ENCODE measurements at regions not wholly inside any gene's neighbourhood (a gene's known extent, or its start where the extent isn't known, plus 50 kb on each side); places are given as distances from the start of the nearest gene placed in this dataset.

DNA sequence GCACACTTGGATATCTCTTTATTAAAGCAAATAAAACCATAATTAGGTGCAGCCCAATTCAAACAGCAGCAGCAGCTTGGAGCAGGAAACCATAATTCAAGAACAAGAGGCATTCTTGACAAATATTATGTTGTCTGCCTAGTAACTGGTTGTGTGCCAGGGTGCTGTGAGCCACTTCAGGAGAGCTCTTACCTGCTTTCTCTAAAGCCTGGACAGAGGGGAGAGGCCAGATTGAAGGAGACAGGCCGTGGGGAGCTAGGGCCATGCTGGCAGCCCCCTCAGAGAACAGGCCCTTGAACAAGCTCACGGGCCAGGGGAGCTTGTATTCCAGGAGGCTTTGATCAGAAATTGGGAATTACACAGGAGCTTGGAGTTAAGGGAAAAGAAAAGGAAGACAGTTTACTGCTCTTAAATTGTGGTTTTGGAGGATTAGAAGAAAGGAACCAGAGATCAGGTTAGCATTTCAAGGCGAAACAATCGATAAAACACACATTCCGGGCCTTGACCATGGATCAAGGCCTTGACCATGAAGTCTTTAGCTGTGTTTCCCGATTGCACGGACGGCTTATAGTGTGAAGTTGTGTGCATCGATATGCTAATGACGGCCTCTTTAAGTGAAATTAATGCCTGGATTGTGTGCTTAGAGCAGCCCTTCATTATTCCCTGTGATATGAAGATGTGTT is 69.8 kb upstream of the NKX2-2 start:
- Histone ChIP-seq H3K4me1 (ENCODE audit: control insufficient read depth in 1 of 2, insufficient read depth in 2 of 2, low read length in 2 of 2) (no peaks in the 10 kb centered on the region), H2AFZ (ENCODE audit: insufficient read depth, low read depth, low read length, poor library complexity, severe bottlenecking) (no peak overlapping the region), H3K27ac (ENCODE audit: low read depth in 1 of 2, low read length in 2 of 2) (no peak overlapping the region), H4K20me1 (ENCODE audit: insufficient read depth, low read length) (no peaks in the 10 kb centered on the region), H3K4me3 (replicated peaks in 1 of 3; ENCODE audit: low read depth in 2 of 3, low read length in 3 of 3) (no peak overlapping the region), H3K27me3 (ENCODE audit: control insufficient read depth in 2 of 2, insufficient read depth in 2 of 2, low read length in 2 of 2) (peaks cover 0 to 7% of the 10 kb centered on the region in 2 donors), H3K4me2 (replicated peaks; ENCODE audit: extremely low read depth, low read length, poor library complexity, severe bottlenecking) (no peak overlapping the region), H3K9ac (ENCODE audit: insufficient read depth, low read length, poor library complexity, severe bottlenecking) (no peak overlapping the region), H3K36me3 (replicated peaks in 1 of 2; ENCODE audit: control insufficient read depth in 1 of 2, insufficient read depth in 2 of 2, low read length in 2 of 2) (no peaks in the 10 kb centered on the region), H3K9me3 (replicated peaks in 1 of 2; ENCODE audit: control insufficient read depth in 1 of 2, insufficient read depth in 1 of 2, low read length in 2 of 2) (no peaks in the 10 kb centered on the region), H3K79me2 (ENCODE audit: insufficient read depth, low read length) (no peaks in the 10 kb centered on the region)
- intact Hi-C loops (cut with micrococcal nuclease) = no loop called here
- no peak overlapping the region for H3K4me3 Mint-ChIP-seq
- H3K4me1 Mint-ChIP-seq = no peaks in the 10 kb centered on the region
- H3K27me3 Mint-ChIP-seq (ENCODE audit: low read depth in 3 of 3) = peaks cover 6 to 27% (median 20%) of the 10 kb centered on the region in 3 donors
- TF ChIP-seq, protein P1, sequence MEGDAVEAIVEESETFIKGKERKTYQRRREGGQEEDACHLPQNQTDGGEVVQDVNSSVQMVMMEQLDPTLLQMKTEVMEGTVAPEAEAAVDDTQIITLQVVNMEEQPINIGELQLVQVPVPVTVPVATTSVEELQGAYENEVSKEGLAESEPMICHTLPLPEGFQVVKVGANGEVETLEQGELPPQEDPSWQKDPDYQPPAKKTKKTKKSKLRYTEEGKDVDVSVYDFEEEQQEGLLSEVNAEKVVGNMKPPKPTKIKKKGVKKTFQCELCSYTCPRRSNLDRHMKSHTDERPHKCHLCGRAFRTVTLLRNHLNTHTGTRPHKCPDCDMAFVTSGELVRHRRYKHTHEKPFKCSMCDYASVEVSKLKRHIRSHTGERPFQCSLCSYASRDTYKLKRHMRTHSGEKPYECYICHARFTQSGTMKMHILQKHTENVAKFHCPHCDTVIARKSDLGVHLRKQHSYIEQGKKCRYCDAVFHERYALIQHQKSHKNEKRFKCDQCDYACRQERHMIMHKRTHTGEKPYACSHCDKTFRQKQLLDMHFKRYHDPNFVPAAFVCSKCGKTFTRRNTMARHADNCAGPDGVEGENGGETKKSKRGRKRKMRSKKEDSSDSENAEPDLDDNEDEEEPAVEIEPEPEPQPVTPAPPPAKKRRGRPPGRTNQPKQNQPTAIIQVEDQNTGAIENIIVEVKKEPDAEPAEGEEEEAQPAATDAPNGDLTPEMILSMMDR (IDR thresholded peaks at IDR 0.05) = no peak
- no peak for DNase-seq
- no peaks in the 10 kb centered on the region for H3K36me3 Mint-ChIP-seq
- 90% methylated on average over 4 of the region's 10 CpGs for WGBS (ENCODE audit: insufficient coverage)
- H3K27ac Mint-ChIP-seq = no peak overlapping the region
- peaks cover 0 to 3% (median 1%) of the 10 kb centered on the region in 7 donors for H3K9me3 Mint-ChIP-seq

DNA sequence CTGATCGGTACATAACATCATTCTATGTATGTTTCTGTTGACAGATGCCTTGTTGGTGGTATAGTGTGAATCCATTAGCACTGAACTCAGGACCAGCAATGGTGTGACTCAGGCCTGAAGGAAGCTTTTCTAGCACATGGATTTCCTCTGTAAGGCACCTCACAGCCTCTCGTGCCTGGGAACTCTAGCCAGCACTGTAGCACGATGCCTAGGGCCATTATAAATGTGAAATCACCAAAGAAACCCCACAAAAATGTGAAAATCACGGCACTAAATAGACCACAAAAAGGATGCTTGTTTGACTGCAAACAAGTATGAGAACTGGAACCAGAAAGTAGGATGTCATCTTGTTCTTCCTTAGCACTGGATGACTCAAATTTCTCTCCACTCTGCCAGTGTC is 63.7 kb upstream of the NKX2-2 start:
- H3K4me1 ChIP-seq (ENCODE audit: control insufficient read depth in 1 of 2, insufficient read depth in 2 of 2, low read length in 2 of 2) = no peaks in the 10 kb centered on the region
- Mint-ChIP-seq H3K27ac (no peak overlapping the region), H3K36me3 (no peaks in the 10 kb centered on the region), H3K4me1 (no peaks in the 10 kb centered on the region), H3K9me3 (peaks cover 0 to 5% (median 1%) of the 10 kb centered on the region in 7 donors), H3K27me3 (ENCODE audit: low read depth in 3 of 3) (peaks cover 14 to 41% (median 25%) of the 10 kb centered on the region in 3 donors), H3K4me3 (no peak overlapping the region)
- no peaks in the 10 kb centered on the region for H3K79me2 ChIP-seq (ENCODE audit: insufficient read depth, low read length)
- H3K36me3 ChIP-seq (replicated peaks in 1 of 2; ENCODE audit: control insufficient read depth in 1 of 2, insufficient read depth in 2 of 2, low read length in 2 of 2) = no peaks in the 10 kb centered on the region
- WGBS (ENCODE audit: insufficient coverage) = 84% methylated on average over 3 of the region's 4 CpGs
- no peak overlapping the region for H3K9ac ChIP-seq (ENCODE audit: insufficient read depth, low read length, poor library complexity, severe bottlenecking)
- H3K4me2 ChIP-seq (replicated peaks; ENCODE audit: extremely low read depth, low read length, poor library complexity, severe bottlenecking) = no peak overlapping the region
- no peak overlapping the region for H3K4me3 ChIP-seq (replicated peaks in 1 of 3; ENCODE audit: low read depth in 2 of 3, low read length in 3 of 3)
- TF ChIP-seq, protein P1 (IDR thresholded peaks at IDR 0.05) = no peak
- H2AFZ ChIP-seq (ENCODE audit: insufficient read depth, low read depth, low read length, poor library complexity, severe bottlenecking) = no peak overlapping the region
- no peak overlapping the region for H3K27ac ChIP-seq (ENCODE audit: low read depth in 1 of 2, low read length in 2 of 2)
- no peaks in the 10 kb centered on the region for H4K20me1 ChIP-seq (ENCODE audit: insufficient read depth, low read length)
- no peaks in the 10 kb centered on the region for H3K9me3 ChIP-seq (replicated peaks in 1 of 2; ENCODE audit: control insufficient read depth in 1 of 2, insufficient read depth in 1 of 2, low read length in 2 of 2)
- intact Hi-C loops (cut with micrococcal nuclease) = no loop called here
- DNase-seq = no peak
- peaks cover 0 to 11% of the 10 kb centered on the region in 2 donors for H3K27me3 ChIP-seq (ENCODE audit: control insufficient read depth in 2 of 2, insufficient read depth in 2 of 2, low read length in 2 of 2)

Data from CD14-positive monocyte (primary cell).